ENCODE measurements at regions not wholly inside any gene's neighbourhood (a gene's known extent, or its start where the extent isn't known, plus 50 kb on each side); places are given as distances from the start of the nearest gene placed in this dataset.

DNA sequence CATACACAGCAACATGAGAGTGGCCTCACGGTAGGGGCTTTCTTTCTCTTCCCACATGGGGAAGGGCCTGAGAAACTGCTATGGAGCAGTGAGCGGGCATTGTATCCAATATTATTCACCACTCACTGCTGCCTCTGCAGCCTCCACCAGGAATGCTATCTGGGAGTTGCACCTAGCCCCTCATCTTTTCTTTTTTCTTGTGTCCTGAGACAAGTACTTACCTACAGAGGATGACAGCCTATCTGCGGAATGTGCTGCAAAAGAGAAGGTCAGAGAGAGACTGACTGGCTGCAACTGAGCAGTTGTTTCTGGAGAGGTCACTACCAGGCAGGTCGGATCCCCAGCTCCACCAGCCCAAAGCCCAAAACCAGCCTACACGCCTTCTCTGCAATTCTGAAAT, 52.1 kb upstream of the HTATIP2 start:
- no peaks in the 10 kb centered on the region for H3K27me3 ChIP-seq
- no peak overlapping the region for H3K4me3 ChIP-seq
- DNase-seq = no peak
- H3K9me3 ChIP-seq = no peaks in the 10 kb centered on the region
- no peaks in the 10 kb centered on the region for H3K36me3 ChIP-seq

DNA sequence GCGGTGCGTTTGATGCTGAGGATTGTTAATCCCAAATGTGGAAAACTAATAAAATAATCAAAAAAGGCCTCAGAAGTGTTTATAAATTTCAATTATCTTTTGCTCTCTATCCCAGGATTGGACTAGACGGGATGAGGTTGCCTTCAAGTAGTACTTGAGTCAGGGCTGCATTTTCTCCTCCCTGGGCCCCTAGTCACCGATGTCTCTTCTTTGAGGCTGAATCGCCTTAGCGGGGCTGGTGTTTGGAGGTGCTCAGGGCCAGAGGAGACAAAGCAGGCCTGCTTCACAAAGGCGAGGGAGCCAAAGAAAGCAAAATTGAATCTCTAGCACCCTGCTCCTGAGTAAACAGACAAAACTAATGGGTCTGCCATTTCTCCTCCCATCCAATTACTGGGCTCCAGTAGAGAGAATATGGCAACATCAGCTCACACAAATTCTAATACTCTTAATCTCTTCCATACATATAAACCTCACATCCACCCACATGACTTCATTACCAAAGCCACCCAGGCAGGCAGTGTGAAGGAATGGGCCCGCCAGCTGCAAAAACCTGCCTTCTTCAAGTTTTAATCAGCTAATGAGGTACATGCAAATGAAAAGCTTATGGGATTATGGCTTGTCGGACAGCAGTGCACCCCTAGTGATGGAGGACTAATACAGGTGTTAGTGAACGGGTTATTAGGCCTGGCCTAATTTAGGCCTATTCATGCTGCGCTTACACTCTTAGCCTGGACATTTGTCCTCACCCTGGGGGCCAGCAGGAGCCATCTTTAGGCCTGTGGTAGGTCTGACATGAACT, 52.7 kb upstream of the HTATIP2 start:
- H3K27me3 ChIP-seq = no peaks in the 10 kb centered on the region
- no peaks in the 10 kb centered on the region for H3K36me3 ChIP-seq
- H3K4me3 ChIP-seq = no peak overlapping the region
- no peaks in the 10 kb centered on the region for H3K9me3 ChIP-seq
- no peak for DNase-seq

DNA sequence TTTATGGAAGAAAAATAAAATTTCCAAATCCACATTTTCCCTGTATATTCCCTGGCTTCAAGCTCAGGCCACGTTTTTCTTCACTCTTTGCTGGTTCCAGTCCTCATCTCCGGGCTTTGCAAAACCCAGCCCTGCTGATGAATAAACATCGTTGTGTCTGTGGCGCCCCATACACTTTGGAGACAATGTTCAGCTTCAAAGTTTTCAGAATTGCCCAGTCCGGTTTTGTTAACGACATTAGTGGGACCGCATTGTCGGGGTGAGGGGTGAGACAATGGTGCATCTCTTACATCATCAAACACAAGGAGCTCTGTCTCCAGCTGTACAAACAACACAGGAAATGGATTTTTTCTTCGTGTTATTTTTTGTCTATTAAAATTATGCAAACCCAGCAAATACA, 53.4 kb upstream of the HTATIP2 start:
- DNase-seq = no peak
- Histone ChIP-seq H3K4me3 (no peak overlapping the region), H3K27me3 (no peaks in the 10 kb centered on the region), H3K9me3 (no peaks in the 10 kb centered on the region), H3K36me3 (no peaks in the 10 kb centered on the region)

DNA sequence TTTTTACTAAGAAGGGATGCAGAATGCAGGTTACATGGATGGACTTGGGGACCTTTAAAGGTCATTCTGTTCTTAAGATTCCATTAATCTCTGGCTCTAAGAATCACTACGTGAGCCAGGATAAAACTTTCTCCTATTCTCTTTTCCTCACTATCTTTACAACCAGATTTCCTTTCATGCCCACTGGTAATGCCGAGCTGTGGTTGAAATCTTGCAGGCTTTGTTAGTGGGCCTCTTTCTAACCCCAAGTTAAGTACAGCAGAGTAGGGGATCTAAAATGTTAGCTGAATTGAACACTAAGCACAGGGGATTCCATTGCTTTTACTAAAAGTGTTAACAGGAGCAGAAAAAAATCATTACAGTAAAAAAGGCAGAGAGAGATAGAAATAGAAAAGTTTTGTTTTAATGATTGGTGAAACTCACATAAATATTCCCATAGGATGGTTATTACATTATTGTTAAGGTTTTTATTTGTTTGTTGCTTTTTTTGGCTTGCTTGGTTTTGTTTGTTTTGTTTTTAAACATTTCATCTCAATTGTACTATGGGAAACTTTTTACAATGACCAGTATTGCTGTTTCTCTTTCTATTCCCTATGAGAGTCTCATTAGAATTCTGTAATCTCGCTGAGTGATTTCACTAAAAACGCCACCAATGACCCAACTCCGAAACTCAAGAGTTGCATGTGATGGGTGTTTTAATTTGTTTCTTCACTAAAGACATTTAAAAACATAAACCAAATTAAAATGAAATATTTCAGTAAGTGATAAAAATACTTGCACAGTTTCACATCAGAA, 54.1 kb upstream of the HTATIP2 start:
- no peaks in the 10 kb centered on the region for H3K9me3 ChIP-seq
- H3K4me3 ChIP-seq = no peak overlapping the region
- no peaks in the 10 kb centered on the region for H3K27me3 ChIP-seq
- H3K36me3 ChIP-seq = no peaks in the 10 kb centered on the region
- no peak for DNase-seq

DNA sequence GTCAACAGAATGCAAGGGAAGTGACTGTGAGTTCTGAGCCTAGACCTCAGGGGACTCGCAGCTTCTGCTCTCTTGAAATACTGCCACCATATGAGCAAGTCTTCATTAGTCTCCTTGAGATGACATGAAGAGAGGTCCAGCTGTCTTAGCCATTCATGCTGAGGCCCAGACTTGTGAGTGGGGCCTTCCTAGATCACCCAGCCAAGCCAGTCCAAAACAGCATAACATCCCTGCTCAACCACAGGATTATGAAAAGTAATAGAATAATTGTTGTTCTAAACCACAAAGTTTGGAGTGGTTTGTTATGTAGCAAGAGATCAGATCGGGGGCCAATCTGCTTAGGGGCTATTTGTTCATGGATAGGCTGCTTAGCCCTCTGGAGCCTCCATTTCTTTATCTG, 54.9 kb upstream of the HTATIP2 start:
- DNase-seq = no peak
- Histone ChIP-seq H3K27me3 (no peaks in the 10 kb centered on the region), H3K4me3 (no peak overlapping the region), H3K9me3 (no peaks in the 10 kb centered on the region), H3K36me3 (no peaks in the 10 kb centered on the region)

DNA sequence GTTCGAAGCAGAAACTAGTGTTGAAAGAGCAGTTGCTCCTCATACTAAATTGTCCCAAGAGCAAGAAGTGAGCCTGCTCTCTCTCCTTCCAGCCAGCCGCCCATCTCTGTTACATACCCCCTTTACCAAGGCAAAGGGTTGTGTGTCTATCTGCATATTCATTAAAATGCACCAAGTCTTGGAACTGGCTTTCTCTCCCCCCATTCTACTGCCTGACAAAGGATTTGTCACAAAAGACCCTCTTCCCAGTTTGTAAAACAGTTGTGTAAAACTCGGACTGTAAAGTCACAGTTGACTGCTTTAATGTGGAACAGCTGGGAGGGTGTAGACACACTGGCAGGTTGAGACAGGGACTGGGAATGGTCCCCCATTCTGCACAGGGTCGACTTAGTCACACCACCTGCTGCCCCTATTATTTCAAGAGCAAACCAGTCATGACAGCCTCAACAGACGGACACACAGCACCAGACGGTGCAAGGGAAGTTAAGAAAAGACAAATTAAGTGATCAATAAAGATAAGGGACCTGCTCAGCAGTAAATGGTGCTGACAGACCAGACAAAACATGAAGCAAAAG, 60.0 kb upstream of the HTATIP2 start:
- Histone ChIP-seq H3K9me3 (no peaks in the 10 kb centered on the region), H3K36me3 (no peaks in the 10 kb centered on the region), H3K4me3 (no peak overlapping the region), H3K27me3 (no peaks in the 10 kb centered on the region)
- DNase-seq = no peak

DNA sequence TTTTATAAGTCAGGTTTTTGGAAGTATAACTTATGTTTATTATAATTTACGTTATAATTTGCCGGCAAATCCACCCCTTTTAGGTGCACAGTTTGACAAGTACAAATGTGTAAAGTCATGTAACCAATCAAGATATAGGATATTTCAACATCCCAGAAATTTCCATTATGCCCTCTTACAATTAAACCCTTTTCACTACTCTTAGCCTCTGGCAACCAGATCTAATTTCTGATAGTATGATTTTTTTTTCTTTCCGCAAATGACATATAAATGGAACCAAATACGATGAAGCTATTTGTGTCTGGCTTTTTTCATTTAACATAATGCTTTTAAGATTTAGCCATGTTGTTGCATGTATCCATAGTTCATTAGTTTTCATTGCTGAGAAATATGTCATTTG, 69.5 kb upstream of the HTATIP2 start:
- peaks cover 3% of the 10 kb centered on the region; the same call in 1 of the 2 replicates for H3K27me3 ChIP-seq
- H3K36me3 ChIP-seq = no peaks in the 10 kb centered on the region
- no peak overlapping the region for H3K4me3 ChIP-seq
- DNase-seq = no peak
- H3K9me3 ChIP-seq = no peaks in the 10 kb centered on the region

DNA sequence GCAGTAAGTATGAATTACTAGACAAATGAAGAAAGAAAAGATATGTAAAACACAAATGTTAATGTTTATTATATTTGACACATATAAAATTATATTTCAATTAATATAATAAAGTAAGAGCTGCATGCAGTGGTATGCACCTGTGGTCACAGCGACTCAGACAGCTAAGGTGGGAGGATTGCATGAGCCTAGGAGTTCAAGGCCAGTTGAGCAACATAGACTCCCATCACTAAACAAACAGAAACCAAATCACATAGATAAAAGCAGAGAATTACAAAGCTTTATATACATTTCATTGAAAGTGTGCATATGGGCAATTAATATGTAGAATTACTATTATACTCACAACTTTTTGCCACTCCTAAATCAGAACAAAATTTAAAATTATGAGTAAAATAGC, 70.0 kb upstream of the HTATIP2 start:
- H3K9me3 ChIP-seq = no peaks in the 10 kb centered on the region
- no peak for DNase-seq
- no peaks in the 10 kb centered on the region for H3K36me3 ChIP-seq
- peaks cover 3% of the 10 kb centered on the region; the same call in 1 of the 2 replicates for H3K27me3 ChIP-seq
- no peak overlapping the region for H3K4me3 ChIP-seq

DNA sequence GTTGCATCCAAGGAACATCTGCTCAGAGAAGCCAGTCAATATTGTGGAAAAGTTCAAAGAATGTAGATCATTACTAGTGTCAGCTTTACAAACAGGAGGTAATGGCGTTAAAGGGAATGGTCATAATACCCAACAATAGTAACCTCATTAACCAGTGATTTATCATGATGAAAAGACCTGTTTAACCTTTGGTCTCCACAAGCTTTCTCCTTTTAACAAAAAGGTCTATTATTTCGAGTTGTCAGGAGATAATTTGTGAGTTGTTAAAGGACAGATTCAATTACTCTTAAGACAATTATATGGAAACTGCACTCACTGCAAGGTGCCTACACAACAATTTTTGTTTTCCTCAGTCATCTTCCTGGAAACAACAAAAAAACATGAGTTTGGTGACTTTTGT, 73.8 kb upstream of the HTATIP2 start:
- no peak for DNase-seq
- Histone ChIP-seq H3K4me3 (no peak overlapping the region), H3K9me3 (no peaks in the 10 kb centered on the region), H3K36me3 (no peaks in the 10 kb centered on the region), H3K27me3 (peaks cover 3% of the 10 kb centered on the region; the same call in 1 of the 2 replicates)

DNA sequence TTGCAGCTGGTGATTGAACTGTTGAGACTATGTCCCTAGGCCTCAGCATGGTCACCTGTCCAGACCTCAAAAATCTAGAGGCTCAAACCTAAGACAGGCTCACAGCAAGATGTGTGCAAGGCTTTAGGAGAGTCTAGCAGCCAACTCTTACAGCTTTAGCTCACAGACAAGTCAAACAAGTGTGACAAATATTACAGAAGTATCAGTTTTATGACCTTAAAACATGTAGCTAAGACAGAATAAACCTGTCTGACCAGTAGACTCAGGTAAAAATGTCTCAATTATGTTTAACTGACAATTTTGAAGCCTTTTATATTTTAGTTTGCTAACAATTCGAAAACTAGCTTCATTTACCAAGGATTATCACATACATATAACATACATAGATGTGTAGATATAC, 80.0 kb upstream of the HTATIP2 start:
- Histone ChIP-seq H3K36me3 (no peaks in the 10 kb centered on the region), H3K4me3 (no peak overlapping the region), H3K27me3 (no peaks in the 10 kb centered on the region), H3K9me3 (no peaks in the 10 kb centered on the region)
- DNase-seq = no peak

DNA sequence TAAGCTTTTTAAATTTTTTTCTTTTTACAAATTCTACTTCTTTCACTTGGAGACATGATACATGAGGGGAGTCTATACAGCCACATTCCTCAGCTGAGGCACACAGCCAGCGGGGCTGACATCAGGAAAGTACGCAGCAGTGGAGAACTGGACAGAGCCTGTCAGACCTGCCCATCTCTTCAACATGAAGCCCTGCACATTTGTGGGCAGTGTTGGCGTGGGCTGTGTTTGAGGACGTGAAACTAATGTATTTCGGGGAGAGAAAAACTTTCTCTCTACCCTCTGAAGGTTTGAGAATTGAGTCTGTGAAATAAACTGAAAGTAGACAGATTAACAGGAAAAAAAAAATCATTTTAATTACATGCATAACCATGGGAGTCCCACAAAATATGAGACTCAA, 84.8 kb upstream of the HTATIP2 start:
- no peak for DNase-seq
- no peaks in the 10 kb centered on the region for H3K36me3 ChIP-seq

DNA sequence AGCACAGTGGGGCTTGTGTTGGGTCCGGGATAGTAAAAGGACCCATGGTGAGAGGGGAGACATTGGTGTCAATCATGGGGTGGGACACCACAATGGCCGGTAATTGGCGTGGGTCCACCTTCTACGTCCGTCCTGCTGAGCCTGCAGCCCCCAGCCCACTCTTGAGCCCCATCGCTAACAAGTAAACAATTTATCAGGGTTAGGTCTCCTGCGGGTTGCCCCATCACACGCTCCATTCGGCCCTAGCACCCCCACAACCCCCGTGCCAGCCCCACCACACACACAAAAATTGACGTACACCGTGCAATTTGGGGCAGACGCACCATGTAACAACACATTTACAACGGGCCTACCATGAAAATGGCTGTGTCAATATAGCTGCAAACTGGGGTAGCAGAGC, 86.5 kb upstream of the HTATIP2 start:
- no peaks in the 10 kb centered on the region for H3K9me3 ChIP-seq
- no peaks in the 10 kb centered on the region for H3K27me3 ChIP-seq
- DNase-seq = no peak

More for the DNA sequence above, 84.8 kb upstream of the HTATIP2 start:
- Histone ChIP-seq H3K9me3 (no peaks in the 10 kb centered on the region), H3K27me3 (no peaks in the 10 kb centered on the region), H3K4me3 (no peak overlapping the region)

DNA sequence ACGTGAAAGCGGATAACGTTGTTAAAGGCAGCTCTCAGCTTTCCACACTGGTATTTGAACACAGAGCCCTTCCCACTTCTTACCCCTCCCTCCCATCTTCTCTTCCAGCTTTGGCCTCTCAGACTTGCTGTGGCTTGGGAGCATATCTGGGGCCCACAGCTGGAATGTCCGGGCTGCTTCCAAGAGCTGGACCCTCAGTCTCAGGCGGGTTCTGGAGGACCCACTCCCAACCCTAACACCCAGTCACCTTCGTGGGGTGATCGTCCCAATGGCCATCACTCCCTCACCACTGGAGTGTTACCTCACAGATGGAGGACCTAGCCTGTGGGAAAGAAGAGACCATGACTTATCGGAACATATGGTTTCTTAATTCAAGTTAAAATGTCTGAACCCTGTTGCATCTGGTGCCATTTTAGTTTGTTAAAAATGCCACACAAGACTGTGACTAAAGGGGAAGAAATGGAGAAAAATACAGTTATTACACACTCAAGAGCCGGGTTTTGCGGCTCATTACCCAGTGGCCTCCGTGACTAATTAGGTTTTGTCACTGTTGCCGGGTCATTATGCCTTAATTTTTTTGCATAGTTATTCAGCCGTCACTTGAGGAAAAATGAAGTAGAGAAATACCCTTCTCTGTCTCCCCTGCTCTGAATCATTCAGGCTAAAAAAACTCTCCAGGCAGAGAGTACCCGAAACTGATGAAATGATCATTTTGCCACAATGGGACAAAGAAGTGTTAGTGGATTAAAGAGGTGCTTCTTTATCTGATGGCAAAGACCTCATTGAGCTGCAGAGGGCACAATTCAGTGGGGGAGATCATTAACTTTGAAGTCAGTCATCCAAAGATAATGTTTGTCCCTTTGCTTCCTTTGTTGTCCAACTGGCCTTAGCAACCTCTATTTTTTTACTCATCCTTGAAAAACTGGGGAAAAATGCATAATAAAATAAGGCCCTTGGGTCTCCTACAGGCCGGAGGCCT, 87.2 kb upstream of the HTATIP2 start:
- DNase-seq = no peak
- no peaks in the 10 kb centered on the region for H3K27me3 ChIP-seq
- H3K9me3 ChIP-seq = no peaks in the 10 kb centered on the region
- no peaks in the 10 kb centered on the region for H3K36me3 ChIP-seq
- no peak overlapping the region for H3K4me3 ChIP-seq

More for the DNA sequence above, 86.5 kb upstream of the HTATIP2 start:
- no peaks in the 10 kb centered on the region for H3K36me3 ChIP-seq
- H3K4me3 ChIP-seq = no peak overlapping the region

DNA sequence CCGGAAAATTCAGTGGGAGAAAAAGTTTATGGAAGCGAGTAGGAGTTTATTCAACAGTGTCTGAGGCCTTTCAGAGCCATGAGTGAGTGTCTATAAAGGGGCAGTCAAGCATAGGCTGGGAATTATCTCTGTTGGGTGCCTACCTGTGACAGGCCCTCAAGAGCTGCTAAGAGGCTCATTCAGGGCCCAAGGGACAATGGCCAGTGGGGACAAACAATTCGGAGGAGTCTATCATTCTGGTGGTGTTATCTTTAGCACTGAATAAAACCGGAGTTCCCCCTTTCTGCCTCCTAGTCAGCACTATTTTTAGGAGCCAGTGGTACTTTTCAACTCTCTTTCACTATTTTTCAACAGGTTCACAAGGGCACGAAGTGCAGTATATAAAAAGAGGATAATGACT, 89.5 kb upstream of the HTATIP2 start:
- DNase-seq = no peak
- H3K36me3 ChIP-seq = no peaks in the 10 kb centered on the region
- no peaks in the 10 kb centered on the region for H3K27me3 ChIP-seq

DNA sequence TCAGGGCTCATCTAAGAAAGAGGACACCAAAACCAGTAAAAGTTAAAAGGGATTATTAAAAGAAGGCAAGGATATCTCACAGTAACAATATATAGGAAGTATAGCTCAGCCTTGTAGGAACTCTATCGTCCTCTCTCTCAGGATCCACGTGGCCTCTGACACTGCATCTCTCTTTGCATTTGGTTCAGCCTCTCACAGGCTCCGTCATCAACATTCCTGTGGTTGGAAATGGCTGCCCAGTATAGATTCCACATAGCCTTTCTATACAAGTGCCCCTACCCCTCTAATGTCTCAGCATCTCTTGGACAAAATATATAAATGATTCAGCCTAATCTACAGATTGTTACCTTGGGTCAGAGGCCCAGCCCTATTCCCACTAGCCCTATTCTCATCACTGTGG, 101.3 kb upstream of the DBX1 start:
- peak; percentile 15 for DNase-seq
- Histone ChIP-seq H3K36me3 (no peaks in the 10 kb centered on the region), H3K9me3 (no peaks in the 10 kb centered on the region)

More for the DNA sequence above, 89.5 kb upstream of the HTATIP2 start:
- H3K9me3 ChIP-seq = no peaks in the 10 kb centered on the region
- H3K4me3 ChIP-seq = no peak overlapping the region

DNA sequence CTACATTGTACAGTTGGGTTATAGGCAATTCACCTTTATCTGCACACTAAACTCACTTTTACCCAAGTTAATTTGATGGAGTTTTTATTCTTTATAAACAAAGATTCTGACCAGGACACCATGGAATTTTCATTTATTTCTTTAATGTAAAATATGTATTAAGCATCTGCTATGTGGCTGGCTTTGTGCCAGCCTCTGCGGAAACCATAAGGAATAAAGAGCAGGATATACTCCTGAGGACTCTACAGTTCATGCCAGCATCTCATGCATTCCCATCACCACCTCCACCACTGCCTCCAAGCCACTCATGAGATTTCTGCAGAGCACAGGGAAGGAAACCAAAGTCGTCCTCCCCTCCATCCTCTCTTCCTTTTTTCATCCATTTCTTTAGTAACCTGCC, 100.0 kb upstream of the DBX1 start:
- Histone ChIP-seq H3K27me3 (peaks cover 3% of the 10 kb centered on the region; the same call in 1 of the 2 replicates), H3K9me3 (no peaks in the 10 kb centered on the region), H3K36me3 (no peaks in the 10 kb centered on the region), H3K4me3 (no peak overlapping the region)
- DNase-seq = no peak

More for the DNA sequence above, 101.3 kb upstream of the DBX1 start:
- Histone ChIP-seq H3K27me3 (peaks cover 3% of the 10 kb centered on the region; the same call in 1 of the 2 replicates), H3K4me3 (no peak overlapping the region)
